Retinal pigment epithelial cell (primary cell): ENCODE measurements at regions not wholly inside any gene's neighbourhood (a gene's known extent, or its start where the extent isn't known, plus 50 kb on each side); places are given as distances from the start of the nearest gene placed in this dataset.

Experiments
- DNase-seq: peaks from one replicate; pipeline ENCODE4 v3.0.0-alpha.2; 2010; ENCODE audit warnings: low read depth
- H3K4me3 ChIP-seq: 2 replicates; pipeline ENCODE4 v1.5.1; 2011; ENCODE audit warnings: mild to moderate bottlenecking, low read length, control low read depth, moderate library complexity
- TF ChIP-seq, protein P1 (sequence below): conservative IDR thresholded peaks from 2 replicates; pipeline ENCODE4 v1.5.1; 2011; ENCODE audit warnings: low read depth, low read length, control low read depth, inconsistent platforms

DNA sequence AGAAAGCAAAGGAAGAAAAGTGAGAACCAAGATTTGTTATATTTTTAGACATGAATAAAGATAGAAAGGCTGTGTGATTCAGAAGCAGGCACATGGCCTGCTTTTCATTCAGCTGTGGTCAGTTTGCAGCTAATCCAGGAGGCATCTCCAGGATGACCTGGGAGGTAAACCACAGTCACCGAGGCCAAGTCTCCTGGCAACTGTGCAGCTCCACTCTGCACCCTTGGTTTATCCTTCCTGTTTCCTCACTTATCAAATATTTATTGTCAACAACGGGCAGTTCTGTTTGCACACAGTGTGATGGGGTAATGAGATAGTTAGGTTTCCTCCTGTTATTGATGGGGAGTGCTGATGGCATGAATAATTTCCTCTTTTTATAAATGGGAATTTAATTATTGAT is 243.0 kb downstream of the PSAT1 start:
- peak; percentile 58 for DNase-seq
- H3K4me3 ChIP-seq = no peak overlapping the region
- TF ChIP-seq, protein P1, sequence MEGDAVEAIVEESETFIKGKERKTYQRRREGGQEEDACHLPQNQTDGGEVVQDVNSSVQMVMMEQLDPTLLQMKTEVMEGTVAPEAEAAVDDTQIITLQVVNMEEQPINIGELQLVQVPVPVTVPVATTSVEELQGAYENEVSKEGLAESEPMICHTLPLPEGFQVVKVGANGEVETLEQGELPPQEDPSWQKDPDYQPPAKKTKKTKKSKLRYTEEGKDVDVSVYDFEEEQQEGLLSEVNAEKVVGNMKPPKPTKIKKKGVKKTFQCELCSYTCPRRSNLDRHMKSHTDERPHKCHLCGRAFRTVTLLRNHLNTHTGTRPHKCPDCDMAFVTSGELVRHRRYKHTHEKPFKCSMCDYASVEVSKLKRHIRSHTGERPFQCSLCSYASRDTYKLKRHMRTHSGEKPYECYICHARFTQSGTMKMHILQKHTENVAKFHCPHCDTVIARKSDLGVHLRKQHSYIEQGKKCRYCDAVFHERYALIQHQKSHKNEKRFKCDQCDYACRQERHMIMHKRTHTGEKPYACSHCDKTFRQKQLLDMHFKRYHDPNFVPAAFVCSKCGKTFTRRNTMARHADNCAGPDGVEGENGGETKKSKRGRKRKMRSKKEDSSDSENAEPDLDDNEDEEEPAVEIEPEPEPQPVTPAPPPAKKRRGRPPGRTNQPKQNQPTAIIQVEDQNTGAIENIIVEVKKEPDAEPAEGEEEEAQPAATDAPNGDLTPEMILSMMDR = no peak

DNA sequence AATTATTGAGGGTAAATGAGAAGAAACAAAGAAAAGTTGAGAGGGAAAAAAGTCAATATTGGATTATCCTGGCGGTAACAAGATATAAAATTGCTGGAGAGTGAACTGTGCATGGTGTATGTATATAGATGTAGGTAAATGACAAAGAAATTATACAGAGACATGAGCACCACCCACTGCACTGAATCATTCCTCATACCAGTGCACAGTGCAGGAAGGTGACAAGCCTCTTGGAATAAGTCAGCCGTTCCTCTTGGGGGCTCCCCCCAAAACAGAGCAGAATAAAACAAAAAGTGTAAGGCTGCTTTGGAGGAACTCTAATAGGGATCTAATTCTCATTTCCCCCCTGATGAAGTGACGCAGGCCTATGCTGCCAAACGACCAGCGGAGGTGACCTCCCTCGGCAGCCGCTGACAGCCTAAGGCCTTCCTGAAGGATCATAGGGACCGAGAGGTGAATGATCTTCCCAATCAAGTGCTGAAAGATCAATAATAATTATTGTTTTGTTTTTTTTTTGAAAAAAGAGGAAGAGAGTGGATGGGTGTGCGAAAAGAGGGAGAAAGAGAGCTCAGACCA is 245.0 kb downstream of the PSAT1 start:
- DNase-seq = no peak
- TF ChIP-seq, protein P1 = no peak
- no peak overlapping the region for H3K4me3 ChIP-seq

DNA sequence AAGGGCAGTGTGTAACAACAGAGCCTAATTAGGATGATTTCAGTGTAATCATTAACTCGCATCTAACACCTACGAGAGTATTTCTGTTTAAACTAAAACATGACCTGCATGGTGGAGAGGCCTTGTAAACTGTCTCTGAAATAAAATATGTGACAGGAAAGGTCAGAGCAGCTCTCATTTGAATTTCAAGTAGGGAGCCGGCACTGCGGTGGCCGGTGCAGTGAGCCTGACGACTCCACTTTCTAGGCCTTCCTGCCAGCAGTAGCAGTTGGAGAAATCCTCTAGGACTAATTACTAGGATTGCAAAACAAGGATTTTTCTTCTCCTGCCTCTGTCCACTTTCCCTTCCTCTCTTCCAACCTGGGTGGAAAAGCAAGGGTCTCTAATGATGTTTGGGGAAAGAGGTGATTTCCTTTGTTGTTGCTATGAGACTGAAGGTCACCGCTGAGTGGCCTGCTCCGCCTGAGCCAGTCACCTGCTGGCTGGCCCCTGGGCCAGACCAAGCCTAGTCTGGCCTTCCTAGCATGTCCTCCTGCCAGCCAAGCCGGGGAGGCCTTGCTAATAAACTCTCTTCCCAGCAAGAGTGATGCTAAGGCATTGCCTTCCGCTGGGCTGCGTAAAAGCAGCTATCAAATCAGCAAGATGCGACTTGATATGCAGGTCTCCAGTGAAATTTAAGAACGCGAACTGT is 245.7 kb downstream of the PSAT1 start:
- TF ChIP-seq, protein P1 = no peak

DNA sequence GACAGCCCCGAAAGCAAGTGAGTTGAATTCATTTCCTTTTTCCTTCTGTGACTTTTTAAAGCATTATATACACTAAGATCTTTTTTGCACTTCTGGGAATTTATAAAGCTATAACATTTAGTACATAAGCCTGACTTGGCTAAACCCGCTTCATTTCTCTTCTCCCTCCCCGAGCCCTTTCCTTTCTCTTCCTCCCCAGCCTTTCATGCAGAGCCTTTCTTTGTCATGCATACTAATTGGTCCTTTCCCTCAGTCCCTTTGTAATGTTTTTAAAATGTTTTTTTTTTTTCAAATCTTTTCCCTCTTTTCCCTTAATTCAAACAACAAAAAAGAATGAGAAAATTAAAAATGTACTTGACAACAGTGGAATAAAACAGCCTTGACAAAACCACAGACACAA is 246.4 kb downstream of the PSAT1 start:
- TF ChIP-seq, protein P1 = no peak
- no peak overlapping the region for H3K4me3 ChIP-seq
- DNase-seq = no peak

More for the DNA sequence above, 245.7 kb downstream of the PSAT1 start:
- no peak overlapping the region for H3K4me3 ChIP-seq
- no peak for DNase-seq

DNA sequence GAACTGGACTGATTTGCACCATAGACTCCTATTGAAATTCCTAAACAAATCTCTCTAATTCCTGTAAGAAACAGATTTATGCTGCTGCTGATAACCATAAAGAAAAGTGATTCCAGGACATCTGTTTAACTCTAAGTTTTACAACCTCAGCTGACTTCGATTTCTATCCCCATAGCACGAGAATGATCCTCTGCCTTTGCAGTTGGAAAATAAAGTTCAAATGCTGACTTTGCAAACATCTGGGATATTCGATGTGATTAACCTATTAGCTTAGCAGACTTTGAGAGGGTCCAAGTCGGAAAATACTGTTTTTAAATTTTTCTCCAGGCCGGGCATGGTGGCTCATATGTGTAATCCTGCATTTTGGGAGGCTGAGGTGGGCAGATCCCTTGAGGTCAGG is 247.3 kb downstream of the PSAT1 start:
- TF ChIP-seq, protein P1 = no peak
- DNase-seq = no peak
- no peak overlapping the region for H3K4me3 ChIP-seq

DNA sequence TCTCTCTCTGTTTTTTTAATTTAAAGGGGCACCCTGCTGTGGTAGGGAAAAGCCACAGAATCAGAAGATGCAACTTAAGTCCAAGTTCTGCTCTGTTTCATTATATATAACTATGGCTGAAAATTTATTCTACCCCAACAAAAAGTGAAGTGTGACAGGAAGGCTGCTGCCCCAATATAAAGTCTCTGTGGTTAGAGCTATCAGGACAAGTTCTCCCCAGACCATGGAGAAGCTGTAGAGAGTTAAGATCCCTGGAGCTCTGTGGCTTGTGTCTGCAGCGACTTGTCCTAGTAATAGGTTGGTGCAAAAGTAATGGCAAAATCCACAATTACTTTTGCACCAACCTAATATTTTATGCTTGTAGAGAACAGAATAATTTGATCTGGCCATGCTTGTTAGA is 250.9 kb downstream of the PSAT1 start:
- TF ChIP-seq, protein P1 = no peak
- H3K4me3 ChIP-seq = no peak overlapping the region
- DNase-seq = no peak

DNA sequence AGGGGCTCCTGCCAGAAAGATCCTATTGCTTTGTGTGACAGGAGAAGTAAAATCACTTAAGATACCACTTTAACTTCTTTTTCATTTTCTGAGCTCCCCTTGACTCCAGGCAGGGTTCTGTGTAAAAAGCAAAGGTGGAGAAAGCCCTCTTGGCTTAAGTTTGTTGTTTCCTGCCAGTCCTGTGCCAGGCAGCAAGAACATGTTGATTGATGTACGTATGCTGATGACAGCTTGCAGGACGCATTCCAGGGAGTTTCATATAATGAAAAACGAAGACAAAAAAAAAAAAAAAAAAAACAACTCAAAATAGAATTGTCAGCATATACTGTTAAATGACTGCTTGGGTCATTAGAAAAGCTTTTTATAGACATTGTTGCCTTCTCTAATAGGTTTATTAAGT is 251.7 kb downstream of the PSAT1 start:
- TF ChIP-seq, protein P1 = no peak
- DNase-seq = no peak

More for the DNA sequence above, 251.7 kb downstream of the PSAT1 start:
- H3K4me3 ChIP-seq = no peak overlapping the region
